ENCODE measurements at regions not wholly inside any gene's neighbourhood (a gene's known extent, or its start where the extent isn't known, plus 50 kb on each side); places are given as distances from the start of the nearest gene placed in this dataset.

- DNase-seq, result no peak
These were observed 142.9 kb downstream of the RPIA start for GRCh38 chr2:88834376-88834775.

GRCh38 chr2:88834866-88835265 lies 143.4 kb downstream of the RPIA start:
- DNase-seq, result no peak

DNA sequence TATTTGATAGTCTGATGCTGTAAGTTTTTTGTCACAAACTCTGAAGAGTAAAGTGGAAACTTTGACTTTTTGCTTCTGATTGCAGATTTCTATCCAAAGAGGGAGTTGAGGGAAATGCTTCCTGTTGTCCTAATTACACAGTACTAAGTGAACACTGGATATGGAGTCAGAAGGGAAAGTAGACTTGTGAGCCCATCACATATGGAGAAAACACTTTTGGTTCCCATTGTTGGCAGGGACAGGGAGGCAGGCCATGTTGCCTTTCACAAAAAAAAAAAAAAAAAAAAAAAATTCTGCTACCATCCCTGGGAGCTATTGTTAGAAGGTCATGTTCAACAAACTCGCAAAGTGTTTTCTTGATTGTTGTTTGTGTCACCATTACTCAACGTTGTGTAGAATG lies 144.3 kb downstream of the RPIA start:
- no peak for DNase-seq

DNA sequence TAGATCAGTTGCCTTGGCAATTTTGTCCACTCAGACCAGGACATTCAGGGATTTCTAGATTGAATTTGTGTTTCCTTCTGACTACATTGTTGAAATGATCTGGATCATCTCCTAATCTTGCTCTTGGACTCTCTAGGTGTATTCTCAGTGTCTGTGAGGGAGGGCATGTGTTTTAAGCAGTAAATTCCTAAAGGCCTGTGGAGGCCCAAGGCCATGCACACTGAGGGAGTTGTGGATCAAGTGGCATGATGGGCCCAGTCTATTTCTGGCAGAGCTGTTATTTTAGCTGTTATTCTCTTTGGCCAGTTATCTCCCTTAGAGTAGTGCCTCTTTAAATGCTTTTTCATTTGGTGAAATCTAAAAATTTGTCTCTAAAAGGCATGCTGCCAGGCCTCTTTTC lies 144.9 kb downstream of the RPIA start:
- DNase-seq, result no peak

- no peak for DNase-seq
These were observed 146.2 kb downstream of the RPIA start for GRCh38 chr2:88837511-88838160.

- DNase-seq, result no peak
These were observed 146.7 kb downstream of the RPIA start for GRCh38 chr2:88838165-88838635.

DNA sequence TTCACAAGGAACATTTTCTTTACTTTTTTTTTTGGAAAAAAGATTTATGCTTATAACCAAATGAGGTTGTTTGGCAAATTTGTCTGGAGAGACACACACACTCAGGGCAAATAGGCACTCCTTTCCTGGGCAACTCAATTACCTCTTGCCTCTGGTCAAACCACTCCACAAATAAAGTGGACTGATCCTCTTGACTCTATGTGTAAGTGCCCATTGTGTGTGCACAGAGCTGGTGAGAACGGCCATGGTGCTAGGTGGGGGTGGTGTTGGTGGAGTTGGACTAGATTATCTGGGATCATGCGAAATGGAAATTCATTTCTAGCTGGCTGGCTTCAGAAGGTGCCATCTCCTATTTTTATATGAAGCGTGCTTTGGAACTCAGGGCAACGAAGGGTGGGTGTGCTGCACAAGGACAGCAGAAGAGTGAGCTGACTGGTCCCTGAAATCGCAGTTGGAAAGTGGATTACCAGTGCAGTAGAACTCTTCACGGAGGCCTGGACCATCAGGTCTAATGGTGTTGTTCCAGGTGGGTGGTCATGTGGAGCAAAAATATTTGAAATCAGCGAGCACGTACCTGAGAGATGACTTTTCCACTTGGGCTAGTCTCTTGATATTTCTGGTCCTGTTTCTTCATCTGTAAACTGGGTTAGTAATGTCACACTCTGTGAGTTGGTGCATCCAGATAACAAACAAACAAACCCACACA lies 149.9 kb downstream of the RPIA start:
- no peak for DNase-seq

DNA sequence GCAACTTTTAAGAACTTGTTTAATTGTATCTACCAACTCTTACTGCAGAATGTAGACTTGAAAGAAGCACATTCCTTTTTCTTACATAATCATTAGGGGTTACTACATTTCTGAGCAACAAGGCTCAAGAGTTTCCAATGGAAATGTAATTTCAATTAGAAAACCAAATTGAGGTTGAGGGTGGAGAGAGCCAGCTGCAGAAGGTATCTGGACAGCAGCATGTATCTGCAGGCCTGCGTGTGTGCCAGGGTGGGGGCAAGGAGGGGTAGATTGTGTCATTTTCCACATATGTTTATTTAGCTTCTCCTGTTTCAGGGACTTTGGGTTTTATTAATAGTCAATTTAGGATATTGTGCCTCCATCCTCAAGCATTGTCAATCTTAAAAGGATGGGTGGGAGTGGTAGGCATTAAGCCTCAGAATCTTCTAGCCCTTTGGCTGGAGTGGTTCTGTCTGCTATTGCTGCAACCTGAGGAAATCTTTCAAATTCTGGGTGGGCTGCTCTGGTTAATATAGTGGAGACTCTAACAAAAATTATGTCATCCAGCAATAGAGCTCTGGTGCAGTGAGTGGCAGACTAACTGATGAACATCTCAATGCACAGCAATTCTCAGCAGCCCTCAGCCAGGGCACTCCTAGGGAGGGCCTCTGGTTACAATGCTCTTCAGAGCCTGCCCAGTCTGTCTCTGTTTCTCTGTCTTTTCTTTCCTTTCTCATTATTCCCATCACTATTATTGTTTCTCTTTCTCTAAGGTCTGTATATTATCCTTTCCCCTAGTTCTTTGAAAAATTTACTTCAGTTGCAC lies 151.4 kb downstream of the RPIA start:
- DNase-seq, result no peak

DNA sequence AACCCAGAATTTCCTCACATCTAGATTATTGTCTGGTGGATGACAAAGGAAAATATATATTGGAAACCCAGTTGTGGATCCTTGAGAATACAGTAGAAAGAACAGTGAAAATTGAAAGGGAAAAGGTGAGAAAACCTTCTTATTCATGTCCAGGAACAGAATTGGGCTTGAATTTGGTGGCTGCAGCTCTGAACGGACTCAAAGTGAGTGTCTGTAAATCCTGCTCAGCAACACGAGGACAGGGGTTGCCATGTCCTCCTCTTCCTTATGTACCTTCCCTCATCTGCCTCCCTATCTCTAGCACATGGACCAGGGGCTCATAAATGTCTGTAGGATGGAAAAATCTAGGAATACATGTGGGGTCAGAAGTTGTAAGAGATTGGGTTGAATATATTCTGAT lies 152.2 kb downstream of the RPIA start:
- DNase-seq, result no peak

DNA sequence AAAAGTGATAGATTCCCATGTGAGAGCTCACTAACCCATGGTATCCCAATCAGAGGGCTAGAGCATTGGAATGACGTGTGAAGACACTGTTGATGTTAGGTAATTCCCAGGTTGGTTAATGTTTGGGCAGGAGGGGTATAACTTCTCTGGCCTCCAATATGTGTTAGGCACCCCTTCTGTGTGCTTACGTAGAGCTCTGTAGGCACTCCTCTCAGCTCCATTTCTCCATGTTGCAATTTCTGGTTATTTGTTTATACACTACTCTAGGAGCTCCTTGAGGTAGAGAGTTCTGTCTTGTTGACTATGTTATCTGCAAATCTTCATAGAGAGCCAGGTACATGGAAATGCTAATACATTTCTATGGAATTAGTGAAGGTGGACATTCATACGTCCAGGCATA lies 153.5 kb downstream of the RPIA start:
- DNase-seq, result no peak

DNA sequence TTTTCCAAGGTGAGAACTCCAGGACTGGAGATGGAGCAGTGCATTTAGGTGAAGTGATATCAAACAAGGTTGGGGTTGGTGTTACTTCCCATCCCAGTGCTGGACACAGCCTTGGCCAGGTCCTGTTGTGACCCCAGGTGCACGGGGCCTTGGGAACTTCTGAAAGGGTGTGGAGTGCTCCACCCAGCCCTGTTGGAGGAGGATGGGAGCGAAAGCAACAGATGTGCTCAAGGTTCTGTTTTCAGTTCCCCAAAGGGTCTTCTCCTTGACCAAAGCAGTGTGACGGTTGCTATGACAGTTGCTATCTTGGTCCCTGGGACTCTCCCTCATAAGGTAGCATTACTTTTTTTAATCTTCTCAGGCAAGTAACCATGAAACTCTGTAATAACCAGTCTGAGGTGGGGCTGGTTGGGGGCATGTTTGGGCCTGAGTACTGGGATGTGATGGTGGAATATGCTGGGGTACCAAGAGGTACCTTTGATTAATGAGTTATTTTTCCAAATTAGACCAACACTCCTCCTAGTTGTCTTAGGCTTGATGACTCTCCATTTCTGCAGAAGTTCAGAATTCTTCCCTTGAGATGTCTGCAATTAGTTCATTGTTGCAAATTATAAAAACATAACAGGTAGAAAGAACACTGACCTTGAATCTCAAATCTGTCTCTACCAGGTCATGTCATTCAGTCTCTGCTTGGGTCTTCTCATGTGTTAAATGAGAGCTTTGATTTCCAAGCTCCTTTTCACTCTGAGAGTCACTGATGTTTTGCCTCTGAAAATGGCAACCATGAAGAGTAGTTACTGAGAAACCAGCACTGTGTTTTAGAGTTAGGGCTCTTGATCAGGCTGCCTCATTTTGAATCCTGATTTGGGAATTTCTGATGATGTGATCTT lies 154.5 kb downstream of the RPIA start:
- DNase-seq, result no peak

DNA sequence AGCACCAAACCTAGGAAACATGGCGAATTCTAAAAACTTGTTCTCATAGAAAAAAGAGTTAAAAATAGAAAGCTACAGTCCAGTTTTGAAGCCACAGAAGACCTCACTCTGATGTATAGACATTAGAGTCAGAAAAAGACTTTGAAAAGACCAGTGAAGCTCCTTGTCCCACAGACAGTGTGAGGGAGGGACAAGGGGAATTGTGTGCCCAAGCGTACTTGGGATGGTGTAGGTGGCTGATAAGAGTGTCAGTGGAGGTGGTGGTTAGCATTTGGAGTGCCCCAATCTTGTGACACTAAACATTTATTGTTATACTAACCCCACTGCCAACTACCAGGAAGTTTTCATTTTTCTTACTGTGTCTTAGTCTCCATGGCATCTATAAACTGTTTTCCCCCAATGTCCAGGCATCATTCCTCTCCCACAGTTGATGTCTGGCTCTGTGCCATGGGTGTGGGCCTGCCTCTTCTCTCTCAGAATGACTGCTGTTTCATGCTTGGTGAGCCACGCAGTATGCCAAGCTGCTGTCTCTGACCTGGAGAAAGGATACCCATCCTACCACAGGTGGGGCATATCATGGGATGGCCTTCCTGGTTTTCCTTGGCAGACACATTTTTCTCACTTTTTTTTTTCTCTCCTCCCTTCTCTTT lies 161.4 kb downstream of the RPIA start:
- no peak for DNase-seq

DNA sequence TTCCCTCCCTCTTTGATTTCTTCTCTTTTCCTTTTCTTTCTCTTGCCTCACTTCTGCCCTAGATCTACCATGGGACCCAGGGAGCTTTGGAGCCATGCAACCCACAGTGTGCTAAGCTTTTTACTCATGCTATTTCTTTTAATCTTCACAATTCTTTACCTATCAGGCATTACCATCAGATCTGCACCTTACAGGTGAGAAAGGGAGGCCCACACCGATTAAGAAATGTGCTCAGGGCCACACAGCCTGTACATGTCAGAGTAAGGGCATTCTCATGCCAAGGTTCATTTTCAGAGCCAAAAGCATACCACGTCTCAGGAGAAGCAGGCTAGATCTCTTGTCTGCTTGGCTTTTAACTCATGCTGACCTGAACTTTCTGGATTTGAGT lies 161.9 kb downstream of the RPIA start:
- DNase-seq, result no peak

- DNase-seq, result no peak
These were observed 163.1 kb downstream of the RPIA start for GRCh38 chr2:88854528-88854927.

- DNase-seq, result no peak
These were observed 164.3 kb downstream of the RPIA start for GRCh38 chr2:88855620-88856408.

GRCh38 chr2:88856409-88857135 lies 165.1 kb downstream of the RPIA start:
- no peak for DNase-seq

DNA sequence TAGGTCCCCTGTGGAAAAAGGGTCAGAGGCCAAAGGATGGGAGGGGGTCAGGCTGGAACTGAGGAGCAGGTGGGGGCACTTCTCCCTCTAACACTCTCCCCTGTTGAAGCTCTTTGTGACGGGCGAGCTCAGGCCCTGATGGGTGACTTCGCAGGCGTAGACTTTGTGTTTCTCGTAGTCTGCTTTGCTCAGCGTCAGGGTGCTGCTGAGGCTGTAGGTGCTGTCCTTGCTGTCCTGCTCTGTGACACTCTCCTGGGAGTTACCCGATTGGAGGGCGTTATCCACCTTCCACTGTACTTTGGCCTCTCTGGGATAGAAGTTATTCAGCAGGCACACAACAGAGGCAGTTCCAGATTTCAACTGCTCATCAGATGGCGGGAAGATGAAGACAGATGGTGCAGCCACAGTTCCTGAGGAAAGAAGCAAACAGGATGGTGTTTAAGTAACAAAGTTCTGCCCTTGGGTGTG lies 165.8 kb downstream of the RPIA start:
- no peak for DNase-seq

- DNase-seq, result peak; percentile 52
These were observed 166.5 kb downstream of the RPIA start for GRCh38 chr2:88857951-88858411.

DNA sequence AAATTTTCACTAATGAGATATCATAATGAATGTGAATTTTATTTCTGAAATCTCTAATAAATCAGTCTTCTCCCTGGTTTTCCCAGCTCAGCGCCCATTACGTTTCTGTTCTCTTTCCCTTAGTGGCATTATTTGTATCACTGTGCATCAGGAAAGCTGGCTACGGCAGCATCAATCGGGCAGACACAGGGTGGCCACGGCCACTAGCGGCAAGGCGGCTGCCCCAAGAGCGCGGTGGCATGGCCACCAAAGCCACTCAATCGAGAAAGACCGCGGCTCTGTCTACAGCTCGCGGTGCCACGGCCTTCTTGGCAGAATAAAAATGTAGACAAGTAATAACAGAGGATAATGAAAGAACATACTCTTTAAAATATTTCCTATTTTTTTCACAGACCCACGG lies 168.0 kb downstream of the RPIA start:
- no peak for DNase-seq

DNA sequence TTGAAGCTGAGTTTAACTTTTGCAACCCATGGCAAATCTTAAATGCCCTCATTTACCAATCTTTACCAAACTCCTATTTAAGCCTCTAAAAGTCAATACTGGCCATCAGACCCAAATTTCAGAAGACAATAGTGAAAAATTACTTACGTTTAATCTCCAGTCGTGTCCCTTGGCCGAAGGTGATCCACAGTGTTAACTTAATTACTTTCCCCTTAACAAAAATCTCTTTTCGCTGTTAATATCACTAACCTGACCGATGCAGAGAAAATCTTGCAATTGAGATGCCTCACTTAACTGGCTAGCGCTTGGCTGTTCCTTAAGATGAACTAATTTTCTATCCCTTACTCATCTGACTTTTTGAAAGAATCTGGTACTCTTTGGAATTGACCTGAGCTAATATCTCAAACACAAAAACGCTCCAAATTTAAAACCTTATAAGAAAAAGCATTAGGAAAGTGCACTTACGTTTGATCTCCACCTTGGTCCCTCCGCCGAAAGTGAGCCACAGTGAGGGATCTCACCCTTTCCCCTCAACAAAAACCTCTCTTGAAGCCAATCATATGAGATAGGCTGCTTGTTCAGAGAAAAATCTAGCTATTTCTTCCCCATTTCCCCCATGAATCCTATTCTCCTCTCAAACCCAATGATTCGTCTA lies 169.1 kb downstream of the RPIA start:
- no peak for DNase-seq

All from EL (cell line).